Esophagus squamous epithelium (tissue), 5 donors: ENCODE measurements at regions not wholly inside any gene's neighbourhood (a gene's known extent, or its start where the extent isn't known, plus 50 kb on each side); places are given as distances from the start of the nearest gene placed in this dataset.

Source experiments
- DNase-seq: peaks from one replicate; lab custom pipeline; 2025; lab: John Stamatoyannopoulos, UW
- H3K27ac ChIP-seq, 4 donors: fragments of 200-600 bp; sonication (generic); one replicate each; pipeline ENCODE4 v1.5.1; 2016 to 2019; ENCODE audit warnings: mild to moderate bottlenecking in 1 of 4
- H3K27me3 ChIP-seq, 4 donors: fragments of 200-600 bp; sonication (generic); 1 replicate in 3 of 4; 2 replicates in 1 of 4; pipeline versions ENCODE4 v1.5.1 to v1.6.0; 2017 to 2021; ENCODE audit warnings: antibody characterized with exemption in 1 of 4
- H3K36me3 ChIP-seq, 3 donors: fragments of 200-600 bp; sonication (generic); one replicate each; pipeline ENCODE4 v1.5.1; 2016 to 2019
- H3K4me1 ChIP-seq, 3 donors: fragments of 200-600 bp; sonication (generic); one replicate each; pipeline ENCODE4 v1.5.1; 2017 to 2019
- H3K4me3 ChIP-seq, 4 donors: fragments of 200-600 bp; sonication (generic); 1 replicate in 3 of 4; 2 replicates in 1 of 4; pipeline ENCODE4 v1.5.1; 2016 to 2019; ENCODE audit warnings: mild to moderate bottlenecking in 2 of 4, moderate library complexity in 1 of 4
- H3K9me3 ChIP-seq, 3 donors: fragments of 200-600 bp; sonication (generic); one replicate each; pipeline ENCODE4 v1.5.1; 2016 to 2019
- POLR2A ChIP-seq, 4 donors: fragments of 450-650 bp; IDR thresholded peaks; one replicate each; pipeline ENCODE4 v1.6.1; 2017; ENCODE audit warnings: antibody characterized with exemption in 4 of 4, mild to moderate bottlenecking in 4 of 4, moderate library complexity in 3 of 4
- WGBS, 2 donors: methylation state at CpG; one replicate each; pipeline ENCODE4 v1.1.5; 2018; 5-methylcytosine and 5-hydroxymethylcytosine counted together
- intact Hi-C: fragments of 100-400 bp; cut with DNase I; formaldehyde crosslinking; loops from one replicate; pipeline ENCODE4 v1.15.0; 2022
- TF ChIP-seq, protein P1 (sequence below), 6 experiments: fragments of 450-650 bp in 4 of 6; fragments of 200-600 bp in 2 of 6; sonication (generic) in 2 of 6; IDR thresholded peaks; one replicate each; pipeline ENCODE4 v1.5.1; 2016 to 2019; ENCODE audit warnings: antibody characterized with exemption in 6 of 6, mild to moderate bottlenecking in 4 of 6, moderate library complexity in 4 of 6
- donor health status: DM: yes; HTN: yes; CAD: no.

DNA sequence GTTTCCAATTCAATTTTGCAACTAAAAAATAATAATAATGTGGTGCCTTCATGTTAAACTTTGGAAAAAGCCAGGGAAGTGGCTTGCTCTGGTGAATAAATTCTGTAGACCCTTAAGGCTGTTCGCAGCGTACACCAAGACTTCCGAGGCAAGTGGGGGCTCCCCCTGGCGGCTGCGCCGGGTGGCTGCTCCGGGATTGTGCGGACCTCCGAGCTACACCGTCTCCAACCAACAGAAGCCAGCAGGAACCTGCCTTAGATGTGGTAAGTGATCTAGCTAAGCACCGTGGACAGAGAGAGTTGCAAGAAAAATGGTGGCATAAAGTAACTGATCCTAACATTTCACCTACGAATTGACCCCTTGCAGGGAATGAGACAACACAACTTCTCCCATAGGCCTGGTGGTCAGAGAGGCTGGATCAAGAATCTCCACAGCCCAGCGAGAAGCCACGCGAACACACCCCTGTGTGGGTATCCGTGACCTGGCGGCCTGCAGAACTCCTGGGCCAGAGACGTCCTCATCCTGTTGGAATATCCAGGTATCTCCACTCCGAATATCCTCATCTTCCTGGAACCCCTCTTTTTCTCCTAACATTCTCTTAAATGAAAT is 69.6 kb downstream of the TBXT start:
- H3K4me1 ChIP-seq: no peaks in the 10 kb centered on the region
- no peak for DNase-seq
- no peaks in the 10 kb centered on the region for H3K36me3 ChIP-seq
- 40 to 66% methylated on average over 11 to 12 of the region's 19 CpGs for WGBS, 2 donors
- H3K4me3 ChIP-seq: peak overlapping the region in 3 of 4 donors; percentile 25 to 42 (median 26)
- H3K27ac ChIP-seq: no peak overlapping the region
- TF ChIP-seq, protein P1, sequence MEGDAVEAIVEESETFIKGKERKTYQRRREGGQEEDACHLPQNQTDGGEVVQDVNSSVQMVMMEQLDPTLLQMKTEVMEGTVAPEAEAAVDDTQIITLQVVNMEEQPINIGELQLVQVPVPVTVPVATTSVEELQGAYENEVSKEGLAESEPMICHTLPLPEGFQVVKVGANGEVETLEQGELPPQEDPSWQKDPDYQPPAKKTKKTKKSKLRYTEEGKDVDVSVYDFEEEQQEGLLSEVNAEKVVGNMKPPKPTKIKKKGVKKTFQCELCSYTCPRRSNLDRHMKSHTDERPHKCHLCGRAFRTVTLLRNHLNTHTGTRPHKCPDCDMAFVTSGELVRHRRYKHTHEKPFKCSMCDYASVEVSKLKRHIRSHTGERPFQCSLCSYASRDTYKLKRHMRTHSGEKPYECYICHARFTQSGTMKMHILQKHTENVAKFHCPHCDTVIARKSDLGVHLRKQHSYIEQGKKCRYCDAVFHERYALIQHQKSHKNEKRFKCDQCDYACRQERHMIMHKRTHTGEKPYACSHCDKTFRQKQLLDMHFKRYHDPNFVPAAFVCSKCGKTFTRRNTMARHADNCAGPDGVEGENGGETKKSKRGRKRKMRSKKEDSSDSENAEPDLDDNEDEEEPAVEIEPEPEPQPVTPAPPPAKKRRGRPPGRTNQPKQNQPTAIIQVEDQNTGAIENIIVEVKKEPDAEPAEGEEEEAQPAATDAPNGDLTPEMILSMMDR (IDR thresholded peaks at IDR 0.05): peak; percentile 32 to 69 (median 56)
- TF ChIP-seq POLR2A (IDR thresholded peaks at IDR 0.05): no peak
- peaks cover 0 to 7% (median 0%) of the 10 kb centered on the region in 3 donors for H3K9me3 ChIP-seq
- H3K27me3 ChIP-seq: peaks cover 0 to 8% (median 0%) of the 10 kb centered on the region in 4 donors
- intact Hi-C loops: loop anchor here (5.0 kb wide), 1 partner anchor 211 kb away; no protein-coding TSS in a partner anchor

DNA sequence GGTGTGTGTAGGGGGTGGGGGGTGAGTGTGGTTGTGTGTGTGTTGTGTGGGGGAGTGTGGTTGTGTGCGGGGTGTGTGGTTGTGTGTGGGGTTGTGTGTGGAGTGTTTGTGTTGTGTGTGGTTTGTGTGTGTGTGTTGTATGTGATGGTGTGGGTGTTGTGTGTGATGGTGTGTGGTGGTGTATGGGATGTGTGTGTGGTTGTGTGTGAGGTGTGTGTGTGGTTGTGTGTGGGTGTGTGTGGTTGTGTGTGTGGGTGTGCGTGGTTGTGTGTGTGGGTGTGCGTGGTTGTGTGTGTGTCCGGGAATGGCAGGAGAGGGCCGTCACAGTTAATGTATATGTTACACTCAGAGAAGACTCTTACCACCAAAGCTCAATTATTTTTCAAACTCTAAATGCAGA is 79.8 kb downstream of the TBXT start:
- no peak for DNase-seq
- no peak overlapping the region for H3K27ac ChIP-seq
- TF ChIP-seq, protein P1 (IDR thresholded peaks at IDR 0.05): no peak
- TF ChIP-seq POLR2A (IDR thresholded peaks at IDR 0.05): no peak
- H3K36me3 ChIP-seq: no peaks in the 10 kb centered on the region
- no peaks in the 10 kb centered on the region for H3K4me1 ChIP-seq
- no peaks in the 10 kb centered on the region for H3K9me3 ChIP-seq
- H3K27me3 ChIP-seq: no peaks in the 10 kb centered on the region
- 70 to 83% methylated on average over 5 of the region's 5 CpGs for WGBS, 2 donors
- intact Hi-C loops: no loop called here
- H3K4me3 ChIP-seq: no peak overlapping the region

DNA sequence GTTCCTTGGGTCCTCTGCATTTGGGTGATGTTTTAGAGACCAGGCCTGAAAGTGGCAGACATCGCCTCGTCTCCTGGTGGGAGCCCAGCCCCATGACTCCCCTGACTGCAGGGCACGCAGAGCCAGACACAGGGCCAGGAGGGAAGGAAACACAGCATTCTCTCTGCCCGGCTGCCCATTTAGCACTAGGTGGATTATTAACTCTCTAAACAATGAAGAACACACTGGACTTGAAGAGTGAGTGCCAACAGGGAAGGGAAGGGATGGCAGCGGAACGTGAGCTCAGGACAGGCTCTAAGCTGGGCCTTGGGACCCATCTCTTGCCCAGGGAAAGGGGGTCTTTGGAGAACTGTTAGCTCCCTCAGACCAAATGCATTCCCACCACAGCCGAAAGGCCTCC is 80.4 kb downstream of the TBXT start:
- H3K36me3 ChIP-seq: no peaks in the 10 kb centered on the region
- H3K4me1 ChIP-seq: no peaks in the 10 kb centered on the region
- no peaks in the 10 kb centered on the region for H3K9me3 ChIP-seq
- intact Hi-C loops: no loop called here
- TF ChIP-seq POLR2A (IDR thresholded peaks at IDR 0.05): no peak
- TF ChIP-seq, protein P1 (IDR thresholded peaks at IDR 0.05): no peak
- H3K4me3 ChIP-seq: no peak overlapping the region
- no peaks in the 10 kb centered on the region for H3K27me3 ChIP-seq
- no peak for DNase-seq
- 76 to 82% methylated on average over 4 of the region's 7 CpGs for WGBS, 2 donors
- no peak overlapping the region for H3K27ac ChIP-seq

DNA sequence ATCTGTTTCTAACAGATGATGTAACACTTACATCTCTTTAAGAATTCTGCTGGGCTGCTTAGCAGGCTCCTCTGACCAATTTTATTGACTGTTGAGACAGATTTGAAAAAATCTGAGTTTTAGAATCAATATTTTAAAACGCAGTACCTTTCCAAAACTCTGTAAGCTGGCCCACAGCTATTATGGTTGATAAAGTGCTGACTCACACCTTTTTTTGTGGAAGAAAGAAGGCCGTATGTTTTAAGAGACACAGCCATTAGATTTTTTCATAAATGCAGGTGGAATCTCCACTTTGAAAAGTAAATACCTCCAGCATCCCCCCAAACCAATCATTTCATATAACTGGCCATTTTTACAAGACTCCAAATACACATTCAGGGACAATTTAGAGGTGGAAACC is 82.2 kb downstream of the TBXT start:
- Histone ChIP-seq H3K4me1 (no peaks in the 10 kb centered on the region), H3K27ac (no peak overlapping the region), H3K36me3 (no peaks in the 10 kb centered on the region), H3K27me3 (no peaks in the 10 kb centered on the region), H3K9me3 (no peaks in the 10 kb centered on the region), H3K4me3 (no peak overlapping the region)
- 27 to 52% methylated on average over 2 of the region's 2 CpGs for WGBS, 2 donors
- intact Hi-C loops: no loop called here
- DNase-seq: no peak
- TF ChIP-seq, protein P1 (IDR thresholded peaks at IDR 0.05): no peak
- no peak for TF ChIP-seq POLR2A (IDR thresholded peaks at IDR 0.05)

DNA sequence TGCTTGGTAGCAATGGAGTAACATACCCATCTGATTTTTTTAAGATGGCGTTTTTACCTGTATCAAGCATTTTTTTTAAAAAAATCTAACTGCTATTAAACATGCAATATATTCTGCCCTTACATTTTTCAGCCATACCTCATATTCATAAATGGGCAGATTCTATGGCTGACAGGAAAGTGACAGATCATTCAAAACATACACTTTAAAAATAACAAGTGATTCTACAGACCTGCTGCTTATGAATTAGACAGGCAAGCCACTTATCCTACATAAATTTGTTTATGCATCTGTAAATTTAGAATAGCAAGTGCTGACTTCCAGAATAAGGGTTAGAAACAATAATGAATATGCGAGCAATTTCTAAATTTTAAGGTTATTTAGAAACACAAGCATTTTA is 82.7 kb downstream of the TBXT start:
- TF ChIP-seq, protein P1 (IDR thresholded peaks at IDR 0.05): no peak
- no peak for TF ChIP-seq POLR2A (IDR thresholded peaks at IDR 0.05)
- WGBS, 2 donors: 61 to 70% methylated on average over 2 of the region's 2 CpGs
- intact Hi-C loops: no loop called here
- no peak for DNase-seq
- Histone ChIP-seq H3K36me3 (no peaks in the 10 kb centered on the region), H3K27me3 (no peaks in the 10 kb centered on the region), H3K27ac (no peak overlapping the region), H3K4me3 (no peak overlapping the region), H3K4me1 (no peaks in the 10 kb centered on the region), H3K9me3 (no peaks in the 10 kb centered on the region)
